GM21723 (cell line): ENCODE measurements at regions not wholly inside any gene's neighbourhood (a gene's known extent, or its start where the extent isn't known, plus 50 kb on each side); places are given as distances from the start of the nearest gene placed in this dataset.

Experiments used
- ATAC-seq: cut with Tn5 transposase; IDR thresholded peaks from one replicate; pipeline ENCODE4 v1.9.1; 2021; ENCODE audit warnings: mild to moderate bottlenecking, moderate library complexity; ENCODE audit not compliant: unreplicated experiment

- no peak for ATAC-seq
Observed at GRCh38 chr4:128573781-128574508, 235.6 kb upstream of the JADE1 start.

- no peak for ATAC-seq
Observed at GRCh38 chr4:128572778-128573241, 236.7 kb upstream of the JADE1 start.

GRCh38 chr4:128571747-128572146, 237.8 kb upstream of the JADE1 start:
- no peak for ATAC-seq

GRCh38 chr4:128570387-128570975, 239.0 kb upstream of the JADE1 start:
- ATAC-seq, result no peak

- ATAC-seq, result no peak
Observed at GRCh38 chr4:128566693-128567092, 242.8 kb upstream of the JADE1 start.

- peak; percentile 56 for ATAC-seq
Observed at GRCh38 chr4:128565565-128566186, 243.8 kb upstream of the JADE1 start.

GRCh38 chr4:128565054-128565453, 244.4 kb upstream of the JADE1 start:
- ATAC-seq, result no peak

GRCh38 chr4:128564081-128564630, 245.3 kb upstream of the JADE1 start:
- no peak for ATAC-seq

- ATAC-seq, result no peak
Observed at GRCh38 chr4:128560754-128561495, 248.6 kb upstream of the JADE1 start.

- no peak for ATAC-seq
Observed at GRCh38 chr4:128558896-128559679, 250.4 kb upstream of the JADE1 start.

GRCh38 chr4:128556756-128557155, 252.7 kb upstream of the JADE1 start:
- no peak for ATAC-seq

- ATAC-seq, result no peak
Observed at GRCh38 chr4:128553686-128554515, 255.6 kb upstream of the JADE1 start.

GRCh38 chr4:128552586-128552907, 257.0 kb upstream of the JADE1 start:
- no peak for ATAC-seq

- no peak for ATAC-seq
Observed at GRCh38 chr4:128551280-128551679, 258.2 kb upstream of the JADE1 start.

- ATAC-seq, result no peak
Observed at GRCh38 chr4:128550060-128550459, 259.4 kb upstream of the JADE1 start.

GRCh38 chr4:128549636-128550035, 259.9 kb upstream of the JADE1 start:
- no peak for ATAC-seq

GRCh38 chr4:128548381-128548780, 260.8 kb upstream of the PGRMC2 start:
- ATAC-seq, result no peak

- no peak for ATAC-seq
Observed at GRCh38 chr4:128544272-128544671, 256.7 kb upstream of the PGRMC2 start.

- ATAC-seq, result no peak
Observed at GRCh38 chr4:128543696-128544095, 256.1 kb upstream of the PGRMC2 start.

- no peak for ATAC-seq
Observed at GRCh38 chr4:128542047-128542446, 254.4 kb upstream of the PGRMC2 start.
